ENCODE measurements at regions not wholly inside any gene's neighbourhood (a gene's known extent, or its start where the extent isn't known, plus 50 kb on each side); places are given as distances from the start of the nearest gene placed in this dataset.

- Histone ChIP-seq H3K36me3 (replicated peaks in 1 of 2; ENCODE audit: control insufficient read depth in 1 of 2, insufficient read depth in 2 of 2, low read length in 2 of 2) (no peaks in the 10 kb centered on the region), H2AFZ (ENCODE audit: insufficient read depth, low read depth, low read length, poor library complexity, severe bottlenecking) (no peak overlapping the region), H3K4me3 (replicated peaks in 1 of 3; ENCODE audit: low read depth in 2 of 3, low read length in 3 of 3) (no peak overlapping the region), H3K27ac (ENCODE audit: low read depth in 1 of 2, low read length in 2 of 2) (no peak overlapping the region), H3K79me2 (ENCODE audit: insufficient read depth, low read length) (no peaks in the 10 kb centered on the region), H4K20me1 (ENCODE audit: insufficient read depth, low read length) (no peaks in the 10 kb centered on the region), H3K9me3 (replicated peaks in 1 of 2; ENCODE audit: control insufficient read depth in 1 of 2, insufficient read depth in 1 of 2, low read length in 2 of 2) (no peaks in the 10 kb centered on the region), H3K4me2 (replicated peaks; ENCODE audit: extremely low read depth, low read length, poor library complexity, severe bottlenecking) (no peak overlapping the region), H3K4me1 (ENCODE audit: control insufficient read depth in 1 of 2, insufficient read depth in 2 of 2, low read length in 2 of 2) (no peaks in the 10 kb centered on the region), H3K9ac (ENCODE audit: insufficient read depth, low read length, poor library complexity, severe bottlenecking) (no peak overlapping the region), H3K27me3 (ENCODE audit: control insufficient read depth in 2 of 2, insufficient read depth in 2 of 2, low read length in 2 of 2) (no peaks in the 10 kb centered on the region)
- Mint-ChIP-seq H3K9me3 (peaks cover 0 to 4% (median 2%) of the 10 kb centered on the region in 7 donors), H3K4me1 (no peaks in the 10 kb centered on the region), H3K27ac (no peak overlapping the region), H3K36me3 (no peaks in the 10 kb centered on the region), H3K27me3 (ENCODE audit: low read depth in 3 of 3) (peaks cover 1 to 4% (median 2%) of the 10 kb centered on the region in 3 donors), H3K4me3 (no peak overlapping the region)
- intact Hi-C loops (cut with micrococcal nuclease) = no loop called here
- 90% methylated on average over 4 of the region's 8 CpGs for WGBS (ENCODE audit: insufficient coverage)
- no peak for DNase-seq
- TF ChIP-seq CTCF (IDR thresholded peaks at IDR 0.05) = no peak
These were observed 158.1 kb downstream of the ZIC5 start for GRCh38 chr13:99813336-99814095.

- intact Hi-C loops (cut with micrococcal nuclease) = no loop called here
- TF ChIP-seq CTCF (IDR thresholded peaks at IDR 0.05) = no peak
These were observed 158.9 kb downstream of the ZIC5 start for GRCh38 chr13:99812625-99813024.

More at GRCh38 chr13:99812625-99813024, 158.9 kb downstream of the ZIC5 start:
- Mint-ChIP-seq H3K27me3 (ENCODE audit: low read depth in 3 of 3) (peaks cover 1 to 4% (median 2%) of the 10 kb centered on the region in 3 donors), H3K36me3 (no peaks in the 10 kb centered on the region), H3K27ac (no peak overlapping the region), H3K4me1 (no peaks in the 10 kb centered on the region), H3K4me3 (no peak overlapping the region), H3K9me3 (peaks cover 0 to 4% (median 1%) of the 10 kb centered on the region in 7 donors)
- H3K27ac ChIP-seq (ENCODE audit: low read depth in 1 of 2, low read length in 2 of 2) = no peak overlapping the region
- H3K79me2 ChIP-seq (ENCODE audit: insufficient read depth, low read length) = no peaks in the 10 kb centered on the region
- no peak overlapping the region for H2AFZ ChIP-seq (ENCODE audit: insufficient read depth, low read depth, low read length, poor library complexity, severe bottlenecking)
- no peaks in the 10 kb centered on the region for H3K27me3 ChIP-seq (ENCODE audit: control insufficient read depth in 2 of 2, insufficient read depth in 2 of 2, low read length in 2 of 2)
- no peak overlapping the region for H3K9ac ChIP-seq (ENCODE audit: insufficient read depth, low read length, poor library complexity, severe bottlenecking)
- H3K4me1 ChIP-seq (ENCODE audit: control insufficient read depth in 1 of 2, insufficient read depth in 2 of 2, low read length in 2 of 2) = no peaks in the 10 kb centered on the region
- H3K4me3 ChIP-seq (replicated peaks in 1 of 3; ENCODE audit: low read depth in 2 of 3, low read length in 3 of 3) = no peak overlapping the region
- WGBS (ENCODE audit: insufficient coverage) = 97% methylated on average over 3 of the region's 5 CpGs
- H3K4me2 ChIP-seq (replicated peaks; ENCODE audit: extremely low read depth, low read length, poor library complexity, severe bottlenecking) = no peak overlapping the region
- no peaks in the 10 kb centered on the region for H3K36me3 ChIP-seq (replicated peaks in 1 of 2; ENCODE audit: control insufficient read depth in 1 of 2, insufficient read depth in 2 of 2, low read length in 2 of 2)
- H3K9me3 ChIP-seq (replicated peaks in 1 of 2; ENCODE audit: control insufficient read depth in 1 of 2, insufficient read depth in 1 of 2, low read length in 2 of 2) = no peaks in the 10 kb centered on the region
- no peak for DNase-seq
- no peaks in the 10 kb centered on the region for H4K20me1 ChIP-seq (ENCODE audit: insufficient read depth, low read length)
